GM12864 (cell line): ENCODE measurements at regions not wholly inside any gene's neighbourhood (a gene's known extent, or its start where the extent isn't known, plus 50 kb on each side); places are given as distances from the start of the nearest gene placed in this dataset.

Experiments used
- DNase-seq: peaks from one replicate; pipeline ENCODE4 v3.0.0-alpha.2; 2011; ENCODE audit warnings: low read depth
- H3K4me3 ChIP-seq: 2 replicates; pipeline ENCODE4 v1.5.1; 2011; ENCODE audit warnings: mild to moderate bottlenecking, low read depth, low read length, control low read depth
- CTCF ChIP-seq: IDR thresholded peaks from 2 replicates; pipeline ENCODE4 v1.5.1; 2011; ENCODE audit warnings: low read depth, mild to moderate bottlenecking, moderate library complexity, low read length, control low read depth, inconsistent platforms; ENCODE audit errors: missing control alignments

DNA sequence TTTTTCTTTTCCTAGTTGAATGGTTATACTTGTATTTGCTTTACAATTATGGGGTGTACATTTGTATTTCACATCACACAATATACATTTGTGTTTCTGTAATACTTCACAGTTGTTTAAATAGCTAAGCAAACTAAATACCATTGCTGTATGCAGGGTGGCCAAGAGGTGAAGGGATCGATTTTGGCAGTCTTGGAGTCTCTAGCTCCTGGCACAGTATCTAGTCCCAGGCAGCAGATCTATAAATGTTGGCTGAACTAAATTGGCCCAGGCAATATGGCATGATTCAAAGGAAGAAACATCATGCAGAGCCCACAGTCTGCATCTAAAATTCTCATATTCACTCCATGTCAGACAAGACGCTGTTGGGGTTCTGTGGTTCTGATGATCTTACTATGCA, 110.1 kb upstream of the GPBP1 start:
- no peak overlapping the region for H3K4me3 ChIP-seq
- no peak for DNase-seq
- TF ChIP-seq CTCF, result no peak

DNA sequence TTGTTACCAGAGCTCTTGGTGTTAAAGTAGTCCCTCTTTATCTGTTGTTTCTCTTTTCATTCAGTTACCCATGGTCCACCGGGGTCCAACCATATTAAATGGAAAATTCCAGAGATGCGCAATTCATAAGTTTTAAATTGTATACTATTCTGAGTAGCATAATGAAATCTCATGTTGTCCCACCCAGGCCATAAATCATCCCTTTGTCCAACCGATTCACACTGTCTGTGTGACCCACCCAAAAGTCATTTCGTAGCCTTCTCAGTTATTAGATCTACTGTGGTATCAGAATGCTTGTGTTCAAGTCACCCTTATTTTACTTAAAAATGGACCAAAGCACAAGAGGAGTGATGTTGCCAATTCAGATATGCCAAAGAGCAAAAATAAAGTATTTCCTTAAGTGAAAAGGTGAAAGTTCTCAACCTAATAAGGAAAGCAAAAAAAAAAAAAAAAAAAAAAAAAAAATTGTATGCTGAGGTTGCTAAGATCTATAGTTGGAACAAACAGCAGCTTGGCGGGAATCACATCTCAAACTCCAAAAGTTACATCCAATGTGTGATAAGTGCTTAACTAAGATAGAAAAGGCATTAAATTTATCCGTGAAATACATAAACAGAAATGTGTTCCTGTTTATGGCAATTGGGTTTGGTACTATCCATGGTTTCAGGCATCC, 106.8 kb upstream of the GPBP1 start:
- no peak for DNase-seq
- no peak overlapping the region for H3K4me3 ChIP-seq
- no peak for TF ChIP-seq CTCF

- H3K4me3 ChIP-seq, result no peak overlapping the region
- no peak for DNase-seq
- TF ChIP-seq CTCF, result no peak
Measured at GRCh38 chr5:57067597-57067924, 106.3 kb upstream of the GPBP1 start.

GRCh38 chr5:57069115-57069835, 104.6 kb upstream of the GPBP1 start:
- H3K4me3 ChIP-seq, result no peak overlapping the region
- no peak for TF ChIP-seq CTCF
- no peak for DNase-seq

DNA sequence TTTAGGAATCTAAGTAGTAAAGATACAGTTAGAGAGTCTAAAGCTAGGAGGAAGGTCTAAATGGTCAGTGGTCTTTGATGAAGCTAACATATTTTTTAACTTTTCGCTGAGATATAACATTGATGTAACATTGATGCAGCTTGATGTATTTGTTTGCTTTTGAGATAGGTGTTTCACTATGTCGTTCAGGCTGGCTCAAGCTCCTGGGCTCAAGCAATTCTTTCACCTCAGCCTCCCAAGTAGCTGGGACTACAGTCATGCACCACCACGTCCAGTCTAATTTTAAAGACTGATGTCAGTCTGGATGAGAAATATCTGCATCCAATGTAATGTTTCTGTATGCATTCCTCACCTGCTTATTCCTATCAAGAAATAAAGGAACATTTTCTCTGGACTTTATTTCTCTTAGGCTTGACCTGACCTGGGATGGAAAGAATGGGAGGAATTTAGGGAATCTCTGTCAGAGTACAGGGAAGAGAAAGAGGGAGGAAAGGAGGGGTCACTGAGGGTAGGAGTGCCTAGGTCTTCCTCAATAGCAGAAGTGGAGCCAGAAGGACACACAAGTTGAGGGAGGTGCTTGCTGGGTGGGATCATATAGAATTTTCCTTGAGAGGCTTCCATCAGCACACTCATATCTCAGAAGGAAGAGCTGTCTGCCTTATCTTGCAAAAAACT, 101.5 kb upstream of the GPBP1 start:
- no peak for DNase-seq
- H3K4me3 ChIP-seq, result no peak overlapping the region
- no peak for TF ChIP-seq CTCF

DNA sequence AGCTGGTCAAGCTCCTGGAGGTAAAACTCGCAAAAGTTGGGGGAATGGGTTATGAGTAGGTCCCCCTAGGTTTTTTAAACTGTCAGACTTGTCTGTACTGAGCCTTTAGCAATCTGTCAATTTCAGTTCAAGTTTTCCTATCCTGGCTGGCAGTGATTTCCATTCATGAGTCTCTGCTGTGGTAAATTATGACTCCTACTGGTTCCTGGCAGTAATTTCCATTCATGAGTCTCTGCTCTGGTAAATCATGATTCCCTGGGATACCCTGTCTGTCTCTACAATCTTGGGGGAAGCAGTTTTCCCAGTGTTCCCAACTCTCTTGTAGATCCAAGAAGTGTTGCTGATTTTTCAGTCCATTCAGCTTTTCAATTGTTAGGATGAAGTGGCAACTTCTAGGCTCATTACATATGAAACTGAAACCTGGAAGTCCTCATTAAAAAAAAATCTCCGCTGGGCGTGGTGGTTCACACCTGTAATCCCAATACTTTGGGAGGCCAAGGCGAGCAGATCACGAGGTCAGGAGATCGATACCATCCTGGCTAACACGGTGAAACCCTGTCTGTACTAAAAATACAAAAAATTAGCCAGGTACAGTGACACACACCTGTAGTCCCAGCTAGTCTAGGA, 91.3 kb upstream of the GPBP1 start:
- no peak overlapping the region for H3K4me3 ChIP-seq
- TF ChIP-seq CTCF, result no peak
- no peak for DNase-seq
